Adipocyte (in vitro differentiated cells): ENCODE measurements at regions not wholly inside any gene's neighbourhood (a gene's known extent, or its start where the extent isn't known, plus 50 kb on each side); places are given as distances from the start of the nearest gene placed in this dataset.

ENCODE experiments used
- DNase-seq: peaks from one replicate; pipeline ENCODE4 v3.0.0-alpha.2; 2015; ENCODE audit warnings: low read depth
- H3K27me3 ChIP-seq: replicated peaks from 2 replicates; pipeline ENCODE4 v1.7.0; 2013; ENCODE audit warnings: mild to moderate bottlenecking, low read length, moderate library complexity; ENCODE audit not compliant: control insufficient read depth, insufficient read depth
- H3K36me3 ChIP-seq: 2 replicates; pipeline ENCODE4 v1.7.0; 2013; ENCODE audit warnings: low read length, mild to moderate bottlenecking, moderate library complexity; ENCODE audit not compliant: control insufficient read depth, insufficient read depth, severe bottlenecking
- H3K4me1 ChIP-seq: 2 replicates; pipeline ENCODE4 v1.7.0; 2013; ENCODE audit warnings: mild to moderate bottlenecking, low read length, moderate library complexity; ENCODE audit not compliant: control insufficient read depth, insufficient read depth
- H3K4me3 ChIP-seq: 2 replicates; pipeline ENCODE4 v1.7.0; 2013; ENCODE audit warnings: mild to moderate bottlenecking, low read length, moderate library complexity
- H3K9ac ChIP-seq: 2 replicates; pipeline ENCODE4 v1.7.0; 2013; ENCODE audit warnings: mild to moderate bottlenecking, low read length, moderate library complexity
- H3K9me3 ChIP-seq: 2 replicates; pipeline ENCODE4 v1.7.0; 2013; ENCODE audit warnings: mild to moderate bottlenecking, low read length, moderate library complexity; ENCODE audit not compliant: control insufficient read depth

DNA sequence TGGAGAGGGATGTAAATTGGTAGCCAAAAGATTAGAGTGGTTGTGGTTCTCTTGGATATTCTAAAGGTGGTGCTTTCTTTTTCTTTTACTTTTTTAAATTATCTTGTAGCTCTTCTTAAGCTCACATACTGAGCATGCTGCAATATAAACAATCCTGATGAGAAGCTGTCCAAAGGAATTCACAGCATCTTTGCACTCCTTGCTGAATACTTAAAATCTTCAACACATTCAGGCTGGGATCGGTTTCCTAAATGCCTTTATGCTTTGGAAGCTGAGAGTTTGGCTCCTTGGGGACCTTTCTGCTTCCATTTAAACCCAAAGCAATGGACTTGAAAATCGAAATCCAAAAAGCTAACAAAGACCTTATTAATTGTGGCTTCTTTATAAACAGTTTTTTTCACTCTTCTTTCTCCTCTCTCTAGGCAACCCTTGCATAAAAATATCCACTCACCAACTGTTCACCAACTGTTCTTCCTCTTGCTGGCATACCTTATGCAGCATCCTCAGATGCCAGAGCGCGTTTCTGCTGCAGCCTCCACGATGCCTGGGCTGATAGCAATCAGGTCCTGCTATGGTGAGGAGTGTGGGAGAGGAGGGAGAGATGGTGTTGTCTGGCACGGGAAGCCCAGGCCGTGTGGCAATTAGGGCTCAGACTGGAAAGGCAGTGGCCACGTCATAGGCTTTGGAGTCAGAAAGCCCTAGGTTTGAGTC, 535.8 kb upstream of the DAB1 start:
- H3K4me1 ChIP-seq, result no peaks in the 10 kb centered on the region
- no peaks in the 10 kb centered on the region for H3K36me3 ChIP-seq
- no peaks in the 10 kb centered on the region for H3K27me3 ChIP-seq
- H3K9me3 ChIP-seq, result no peaks in the 10 kb centered on the region
- no peak for DNase-seq
- no peak overlapping the region for H3K4me3 ChIP-seq
- no peak overlapping the region for H3K9ac ChIP-seq

DNA sequence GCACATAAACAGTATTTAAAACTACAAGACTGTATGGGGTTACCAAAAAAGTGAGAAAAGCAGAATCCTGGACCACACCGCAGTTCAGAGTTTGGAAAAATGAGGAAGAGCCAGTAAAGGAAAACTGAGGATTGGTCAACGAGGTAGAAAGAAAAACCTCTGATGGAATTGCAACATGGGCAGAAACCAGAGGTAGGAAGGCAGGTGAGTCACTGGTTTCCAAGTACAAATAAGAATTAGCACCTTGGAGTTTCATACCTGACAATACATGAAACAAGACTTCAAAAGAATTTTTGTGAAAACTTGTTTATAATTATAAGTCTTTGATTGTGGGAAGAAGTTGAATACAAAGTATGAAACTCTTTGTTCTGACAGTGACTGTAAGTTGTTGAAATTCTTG, 533.7 kb upstream of the DAB1 start:
- no peak for DNase-seq
- no peaks in the 10 kb centered on the region for H3K4me1 ChIP-seq
- H3K9me3 ChIP-seq, result peaks cover 2% of the 10 kb centered on the region
- no peak overlapping the region for H3K9ac ChIP-seq
- no peaks in the 10 kb centered on the region for H3K27me3 ChIP-seq
- H3K4me3 ChIP-seq, result no peak overlapping the region
- no peaks in the 10 kb centered on the region for H3K36me3 ChIP-seq

GRCh38 chr1:57951390-57951789, 527.5 kb upstream of the DAB1 start:
- H3K27me3 ChIP-seq, result no peaks in the 10 kb centered on the region
- peaks cover 2% of the 10 kb centered on the region for H3K9me3 ChIP-seq
- no peak for DNase-seq
- no peaks in the 10 kb centered on the region for H3K36me3 ChIP-seq
- H3K9ac ChIP-seq, result no peak overlapping the region
- no peak overlapping the region for H3K4me3 ChIP-seq
- no peaks in the 10 kb centered on the region for H3K4me1 ChIP-seq

DNA sequence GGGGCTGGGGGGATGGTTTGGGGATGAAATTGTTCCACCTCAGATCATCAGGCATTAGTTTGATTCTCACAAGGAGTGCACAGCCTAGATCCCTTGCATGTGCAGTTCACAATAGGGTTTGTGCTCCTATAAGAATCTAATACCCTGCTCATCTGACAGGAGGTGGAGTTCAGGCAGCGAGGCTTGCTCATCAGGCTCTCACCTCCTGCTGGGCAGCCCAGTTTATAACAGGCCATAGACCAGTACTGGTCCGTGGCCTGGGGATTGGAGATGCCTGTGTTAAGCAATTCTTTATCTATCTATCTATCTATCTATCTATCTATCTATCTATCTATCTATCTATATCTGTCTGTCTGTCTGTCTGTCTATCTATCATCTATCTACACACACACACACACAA, 525.3 kb upstream of the DAB1 start:
- H3K9ac ChIP-seq, result no peak overlapping the region
- DNase-seq, result no peak
- H3K36me3 ChIP-seq, result no peaks in the 10 kb centered on the region
- H3K4me1 ChIP-seq, result no peaks in the 10 kb centered on the region
- peaks cover 2% of the 10 kb centered on the region for H3K9me3 ChIP-seq
- no peaks in the 10 kb centered on the region for H3K27me3 ChIP-seq
- H3K4me3 ChIP-seq, result no peak overlapping the region

DNA sequence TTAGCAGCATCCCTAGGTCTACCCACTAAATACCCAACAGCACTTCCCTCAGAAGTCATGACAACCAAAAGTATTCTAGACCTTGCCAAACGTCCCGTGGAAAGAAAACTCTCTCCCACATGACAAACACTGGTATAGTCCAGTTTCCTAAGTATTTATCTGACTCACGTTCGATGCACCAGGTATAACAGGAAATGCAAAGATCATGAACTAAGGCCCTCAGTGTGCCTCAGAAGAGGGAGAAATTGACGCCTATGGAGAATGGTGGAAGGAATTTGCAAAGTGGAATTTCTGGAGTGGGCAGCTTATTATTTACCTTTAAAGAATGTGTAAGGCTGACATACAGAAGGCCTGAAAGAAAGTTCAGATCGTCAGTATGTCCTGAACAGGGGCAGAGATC, 523.6 kb upstream of the DAB1 start:
- H3K9ac ChIP-seq, result no peak overlapping the region
- no peaks in the 10 kb centered on the region for H3K9me3 ChIP-seq
- no peak for DNase-seq
- no peak overlapping the region for H3K4me3 ChIP-seq
- H3K27me3 ChIP-seq, result no peaks in the 10 kb centered on the region
- H3K4me1 ChIP-seq, result no peaks in the 10 kb centered on the region
- H3K36me3 ChIP-seq, result no peaks in the 10 kb centered on the region

DNA sequence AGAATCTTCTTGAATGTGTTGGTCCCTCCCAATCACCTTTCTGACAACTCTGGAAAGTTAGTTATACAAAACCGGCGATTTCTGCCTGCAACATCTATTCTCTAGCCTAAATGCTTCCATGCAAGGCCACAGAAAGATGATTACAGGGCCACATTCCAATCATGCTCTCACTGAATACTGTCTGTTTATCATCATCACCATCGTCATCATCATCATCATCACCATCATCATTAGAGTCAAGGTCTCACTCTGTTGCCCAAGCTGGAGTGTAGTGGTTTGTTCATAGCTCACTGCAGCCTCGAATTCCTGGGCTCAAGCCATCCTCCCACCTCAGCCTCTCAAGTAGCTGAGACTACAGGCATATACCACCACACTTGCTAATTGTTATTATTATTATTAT, 521.2 kb upstream of the DAB1 start:
- Histone ChIP-seq H3K4me3 (no peak overlapping the region), H3K9ac (no peak overlapping the region), H3K36me3 (no peaks in the 10 kb centered on the region), H3K27me3 (no peaks in the 10 kb centered on the region), H3K9me3 (no peaks in the 10 kb centered on the region), H3K4me1 (no peaks in the 10 kb centered on the region)
- DNase-seq, result no peak

DNA sequence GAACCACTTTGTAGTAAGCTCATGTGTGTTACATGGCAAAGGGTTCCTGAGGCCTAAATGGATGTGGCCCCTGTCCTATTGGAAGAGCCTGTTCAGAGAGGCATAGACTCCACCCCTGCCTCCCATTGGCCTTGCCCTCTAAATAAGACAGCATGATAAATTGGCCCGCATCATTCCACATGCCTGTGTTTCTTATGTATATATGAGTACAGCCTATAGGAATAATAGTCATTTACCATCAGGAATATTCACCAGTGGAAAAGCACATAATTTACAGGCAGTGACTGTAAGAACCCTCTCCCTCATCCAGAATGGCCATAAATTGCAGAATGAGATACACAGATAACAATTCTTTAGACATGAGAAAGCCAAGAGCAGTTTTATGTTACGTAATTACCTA, 519.5 kb upstream of the DAB1 start:
- H3K4me1 ChIP-seq, result no peaks in the 10 kb centered on the region
- peaks cover 2% of the 10 kb centered on the region for H3K9me3 ChIP-seq

DNA sequence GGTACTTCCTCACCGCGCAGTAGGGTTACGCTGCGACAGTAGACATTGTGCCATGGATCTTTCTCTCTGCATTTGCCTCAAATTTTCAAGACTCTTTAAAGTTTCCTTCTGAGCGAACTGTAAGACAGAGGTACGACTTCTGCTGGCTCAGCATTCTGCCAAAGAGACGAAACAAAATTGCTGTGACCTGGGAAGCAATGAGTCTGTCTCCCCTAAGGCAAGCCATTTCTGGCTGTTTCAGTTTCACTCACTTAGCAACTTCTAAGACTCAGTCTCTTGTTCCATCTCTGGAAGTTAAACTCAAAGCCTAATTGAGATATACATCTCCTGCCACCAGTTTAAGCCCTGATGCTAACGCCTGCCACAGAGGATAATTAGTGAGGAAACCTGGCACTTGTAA, 510.9 kb upstream of the DAB1 start:
- H3K4me1 ChIP-seq, result no peaks in the 10 kb centered on the region
- no peak for DNase-seq
- no peaks in the 10 kb centered on the region for H3K36me3 ChIP-seq
- no peaks in the 10 kb centered on the region for H3K27me3 ChIP-seq
- no peak overlapping the region for H3K9ac ChIP-seq
- H3K9me3 ChIP-seq, result peaks cover 8% of the 10 kb centered on the region
- no peak overlapping the region for H3K4me3 ChIP-seq

More for the DNA sequence above, 519.5 kb upstream of the DAB1 start:
- Histone ChIP-seq H3K36me3 (no peaks in the 10 kb centered on the region), H3K4me3 (no peak overlapping the region), H3K9ac (no peak overlapping the region), H3K27me3 (no peaks in the 10 kb centered on the region)
- no peak for DNase-seq

- Histone ChIP-seq H3K9me3 (peaks cover 6% of the 10 kb centered on the region), H3K9ac (no peak overlapping the region), H3K36me3 (no peaks in the 10 kb centered on the region), H3K4me1 (no peaks in the 10 kb centered on the region), H3K4me3 (no peak overlapping the region), H3K27me3 (peaks cover 6% of the 10 kb centered on the region)
- DNase-seq, result no peak
Observed at GRCh38 chr1:57927003-57927402, 503.1 kb upstream of the DAB1 start.

DNA sequence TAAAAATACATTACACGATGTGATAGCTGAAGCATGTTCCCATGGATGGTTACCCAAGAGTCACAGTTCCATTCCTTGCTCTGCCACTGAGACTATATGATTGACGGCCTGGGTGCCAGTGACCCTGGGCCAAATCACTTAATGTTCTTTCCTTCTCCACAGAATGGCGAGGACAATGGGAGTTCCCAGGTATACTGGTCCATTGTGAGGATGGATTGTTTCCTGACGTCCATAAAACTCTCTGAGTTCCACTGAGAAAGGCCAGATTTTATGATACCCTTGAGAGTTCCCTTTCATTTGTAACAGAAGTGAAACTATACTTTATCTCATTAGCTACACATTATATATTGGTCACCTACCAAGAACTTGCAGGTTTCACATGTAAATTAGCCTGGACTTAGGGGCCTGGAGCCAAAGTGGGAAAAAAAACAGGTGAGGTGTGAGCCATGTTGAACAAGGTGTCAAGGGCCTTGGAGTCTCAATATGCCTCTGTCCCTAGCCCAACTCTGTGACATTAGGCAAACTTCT, 502.2 kb upstream of the DAB1 start:
- no peak for DNase-seq
- no peaks in the 10 kb centered on the region for H3K9me3 ChIP-seq
- no peak overlapping the region for H3K4me3 ChIP-seq
- H3K9ac ChIP-seq, result no peak overlapping the region
- H3K4me1 ChIP-seq, result no peaks in the 10 kb centered on the region
- no peaks in the 10 kb centered on the region for H3K36me3 ChIP-seq
- H3K27me3 ChIP-seq, result peaks cover 6% of the 10 kb centered on the region

GRCh38 chr1:57925226-57925625, 501.4 kb upstream of the DAB1 start:
- H3K9me3 ChIP-seq, result no peaks in the 10 kb centered on the region
- no peaks in the 10 kb centered on the region for H3K4me1 ChIP-seq
- no peak overlapping the region for H3K9ac ChIP-seq
- no peak for DNase-seq
- H3K36me3 ChIP-seq, result no peaks in the 10 kb centered on the region
- H3K27me3 ChIP-seq, result peaks cover 6% of the 10 kb centered on the region
- H3K4me3 ChIP-seq, result no peak overlapping the region

GRCh38 chr1:57922130-57922529, 498.3 kb upstream of the DAB1 start:
- Histone ChIP-seq H3K27me3 (no peaks in the 10 kb centered on the region), H3K4me3 (no peak overlapping the region), H3K9ac (no peak overlapping the region), H3K36me3 (no peaks in the 10 kb centered on the region), H3K4me1 (no peaks in the 10 kb centered on the region), H3K9me3 (peaks cover 9% of the 10 kb centered on the region)
- no peak for DNase-seq
